ENCODE measurements at regions not wholly inside any gene's neighbourhood (a gene's known extent, or its start where the extent isn't known, plus 50 kb on each side); places are given as distances from the start of the nearest gene placed in this dataset.

DNA sequence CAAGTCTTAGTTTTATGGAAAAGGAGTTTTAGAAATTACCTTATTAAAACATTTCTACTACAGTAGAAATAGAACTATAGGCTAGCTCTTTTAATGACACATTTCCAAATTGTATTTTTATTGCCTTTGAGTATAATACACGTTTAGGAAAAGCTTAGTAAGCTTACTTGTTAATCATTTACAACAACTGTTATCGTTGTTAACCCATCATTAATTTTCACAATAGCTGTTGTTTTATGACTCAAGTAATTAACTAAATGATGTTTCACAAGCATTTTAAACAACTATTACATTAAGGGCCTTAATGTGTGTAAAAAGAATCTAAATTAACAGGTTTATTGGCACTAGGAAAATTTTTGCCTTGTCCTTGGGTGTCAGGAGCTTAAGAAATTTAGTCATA, 120.5 kb upstream of the THRB start:
- DNase-seq (ENCODE audit: low read depth, low spot score), result no peak
- ChIA-PET CTCF (no interaction called here), POLR2A (no interaction called here)

DNA sequence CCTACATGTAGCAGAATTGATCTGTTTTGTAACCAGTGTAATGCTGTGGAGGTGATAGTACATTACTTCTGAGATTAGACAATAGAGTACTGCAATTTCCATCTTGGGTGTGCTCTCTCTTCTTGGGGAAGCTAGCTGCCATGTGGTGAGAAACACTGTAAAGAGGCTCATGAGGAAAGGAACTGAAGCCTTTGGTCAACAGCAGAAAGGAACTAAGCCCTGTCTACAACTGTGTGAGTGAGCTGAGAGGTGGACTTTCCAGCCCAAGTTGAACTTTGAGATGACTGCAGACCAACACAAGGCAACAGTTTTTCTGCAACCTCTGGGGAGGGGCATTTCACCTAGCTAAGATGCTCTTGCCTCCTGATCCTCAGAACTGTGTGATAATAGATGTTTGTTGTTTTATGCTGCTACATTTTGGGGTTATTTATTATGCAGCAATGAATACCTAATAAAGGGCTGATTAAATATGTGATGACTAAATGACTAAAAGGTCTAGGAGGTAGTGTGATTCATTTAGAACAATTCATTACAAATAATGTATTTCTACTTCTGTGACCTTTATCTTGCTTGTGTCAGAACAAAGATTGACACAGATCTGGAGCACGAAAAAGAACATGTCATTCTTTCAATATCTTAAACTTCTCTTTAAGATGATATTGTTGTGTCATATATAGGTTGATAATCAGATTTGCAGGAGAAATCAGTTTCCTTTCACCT, 121.6 kb upstream of the THRB start:
- ChIA-PET POLR2A (no interaction called here), CTCF (no interaction called here)
- no peak overlapping the region for H3K4me3 ChIP-seq (ENCODE audit: low read depth, low read length)
- TF ChIP-seq, protein P1, sequence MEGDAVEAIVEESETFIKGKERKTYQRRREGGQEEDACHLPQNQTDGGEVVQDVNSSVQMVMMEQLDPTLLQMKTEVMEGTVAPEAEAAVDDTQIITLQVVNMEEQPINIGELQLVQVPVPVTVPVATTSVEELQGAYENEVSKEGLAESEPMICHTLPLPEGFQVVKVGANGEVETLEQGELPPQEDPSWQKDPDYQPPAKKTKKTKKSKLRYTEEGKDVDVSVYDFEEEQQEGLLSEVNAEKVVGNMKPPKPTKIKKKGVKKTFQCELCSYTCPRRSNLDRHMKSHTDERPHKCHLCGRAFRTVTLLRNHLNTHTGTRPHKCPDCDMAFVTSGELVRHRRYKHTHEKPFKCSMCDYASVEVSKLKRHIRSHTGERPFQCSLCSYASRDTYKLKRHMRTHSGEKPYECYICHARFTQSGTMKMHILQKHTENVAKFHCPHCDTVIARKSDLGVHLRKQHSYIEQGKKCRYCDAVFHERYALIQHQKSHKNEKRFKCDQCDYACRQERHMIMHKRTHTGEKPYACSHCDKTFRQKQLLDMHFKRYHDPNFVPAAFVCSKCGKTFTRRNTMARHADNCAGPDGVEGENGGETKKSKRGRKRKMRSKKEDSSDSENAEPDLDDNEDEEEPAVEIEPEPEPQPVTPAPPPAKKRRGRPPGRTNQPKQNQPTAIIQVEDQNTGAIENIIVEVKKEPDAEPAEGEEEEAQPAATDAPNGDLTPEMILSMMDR (IDR thresholded peaks at IDR 0.05; ENCODE audit: insufficient read depth, low read length, missing control alignments), result no peak
- no peak for DNase-seq (ENCODE audit: low read depth, low spot score)

More for the DNA sequence above, 120.5 kb upstream of the THRB start:
- no peak overlapping the region for H3K4me3 ChIP-seq (ENCODE audit: low read depth, low read length)
- TF ChIP-seq, protein P1 (IDR thresholded peaks at IDR 0.05; ENCODE audit: insufficient read depth, low read length, missing control alignments), result no peak

DNA sequence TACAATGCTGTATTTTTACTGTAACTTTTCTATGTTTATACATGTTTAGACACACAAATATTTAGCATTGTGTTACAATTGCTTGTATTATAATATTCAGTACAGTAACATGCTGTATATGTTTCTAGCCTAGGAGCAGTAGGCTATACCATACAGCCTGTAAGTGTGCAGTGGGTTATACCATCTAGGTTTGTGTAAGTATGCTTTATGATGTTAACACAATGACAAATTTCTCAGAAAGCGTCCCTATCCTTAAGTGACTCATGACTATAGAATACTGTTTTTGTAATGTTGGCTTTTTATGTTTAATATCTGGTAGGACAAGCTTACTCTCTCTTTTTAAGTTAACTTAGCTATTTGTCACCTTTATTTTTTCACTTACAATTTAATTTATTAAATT, 127.5 kb upstream of the THRB start:
- TF ChIP-seq, protein P1 (IDR thresholded peaks at IDR 0.05; ENCODE audit: insufficient read depth, low read length, missing control alignments), result no peak
- DNase-seq (ENCODE audit: low read depth, low spot score), result no peak
- ChIA-PET CTCF (no interaction called here), POLR2A (no interaction called here)
- H3K4me3 ChIP-seq (ENCODE audit: low read depth, low read length), result no peak overlapping the region

DNA sequence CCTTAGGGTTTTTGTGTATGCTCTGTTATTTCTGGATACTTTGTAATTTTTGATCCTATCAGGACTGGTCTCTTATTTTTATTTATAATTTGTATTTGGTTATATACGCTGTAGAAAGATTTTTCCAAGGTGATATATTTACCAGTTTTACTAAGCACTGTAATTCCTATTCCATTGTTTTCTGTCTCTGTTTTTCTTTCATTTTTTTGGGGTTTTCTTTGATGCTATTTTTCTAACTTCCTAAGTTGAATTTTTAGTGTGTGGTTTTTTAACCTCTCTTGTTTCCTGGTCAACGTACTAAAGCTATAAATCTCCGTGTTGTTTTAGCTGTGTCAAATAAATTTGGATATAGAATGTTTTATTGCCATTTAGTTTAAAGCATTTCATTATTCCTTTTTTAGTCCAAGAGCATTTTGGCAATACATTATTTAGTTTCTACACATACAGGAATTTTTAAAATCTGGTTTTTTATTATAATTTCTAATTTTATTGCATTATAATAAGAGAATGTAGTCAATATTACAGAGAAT, 128.1 kb upstream of the THRB start:
- no peak for DNase-seq (ENCODE audit: low read depth, low spot score)
- no peak overlapping the region for H3K4me3 ChIP-seq (ENCODE audit: low read depth, low read length)
- POLR2A ChIA-PET, result no interaction called here
- TF ChIP-seq, protein P1 (IDR thresholded peaks at IDR 0.05; ENCODE audit: insufficient read depth, low read length, missing control alignments), result no peak
- CTCF ChIA-PET, result no interaction called here

DNA sequence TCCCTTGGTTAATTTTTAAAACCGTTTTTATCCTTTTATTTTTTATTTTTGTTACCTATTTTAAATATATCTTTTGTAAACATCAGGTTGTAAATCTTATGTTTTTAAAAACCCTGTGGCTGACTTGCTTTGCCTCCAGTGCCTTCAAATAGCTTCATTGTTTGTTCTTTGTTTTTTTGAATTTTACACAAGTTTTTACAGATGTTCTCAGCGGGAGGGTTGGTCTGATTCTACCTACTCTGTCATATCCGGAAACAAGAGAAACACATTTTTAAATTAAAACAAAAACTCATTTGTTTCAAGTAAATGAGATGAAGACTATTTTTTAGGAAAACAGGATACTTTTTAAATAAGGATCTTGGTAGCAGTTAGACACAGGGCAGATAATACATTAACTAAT, 129.0 kb upstream of the THRB start:
- ChIA-PET POLR2A (no interaction called here), CTCF (no interaction called here)
- TF ChIP-seq, protein P1 (IDR thresholded peaks at IDR 0.05; ENCODE audit: insufficient read depth, low read length, missing control alignments), result no peak
- no peak overlapping the region for H3K4me3 ChIP-seq (ENCODE audit: low read depth, low read length)
- no peak for DNase-seq (ENCODE audit: low read depth, low spot score)

DNA sequence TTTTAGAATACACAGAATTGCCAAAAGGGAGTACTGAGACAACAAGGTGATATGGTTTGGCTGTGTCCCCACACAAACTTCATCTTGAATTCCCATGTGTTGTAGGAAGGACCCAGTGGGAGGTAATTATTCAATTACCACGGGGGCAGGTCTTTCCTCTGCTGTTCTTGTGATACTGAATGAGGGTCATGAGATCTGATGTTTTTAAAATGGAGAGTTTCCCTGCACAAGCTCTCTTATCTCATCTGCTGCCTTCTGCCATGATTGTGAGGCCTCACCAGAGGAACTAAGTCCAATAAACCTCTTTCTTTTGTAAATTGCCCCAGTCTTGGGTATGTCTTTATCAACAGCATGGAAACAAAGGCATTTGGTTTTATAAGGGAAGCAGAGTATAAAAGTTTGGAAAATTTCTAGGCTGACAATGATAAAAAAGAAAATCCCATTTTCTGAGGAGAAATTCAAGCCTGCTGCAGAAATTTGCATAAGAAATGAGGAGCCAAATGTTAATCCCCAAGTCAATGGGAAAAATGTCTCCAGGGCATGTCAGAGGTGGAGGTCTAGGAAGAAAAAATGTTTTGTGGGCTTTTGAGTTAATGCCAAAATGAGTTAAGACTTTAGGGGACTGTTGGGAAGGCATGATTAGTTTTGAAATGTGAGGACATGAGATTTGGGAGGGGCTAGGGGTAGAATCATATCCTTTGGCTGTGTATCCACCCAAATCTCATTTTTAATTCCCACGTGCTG, 130.5 kb upstream of the THRB start:
- no peak for DNase-seq (ENCODE audit: low read depth, low spot score)
- TF ChIP-seq, protein P1 (IDR thresholded peaks at IDR 0.05; ENCODE audit: insufficient read depth, low read length, missing control alignments), result no peak
- H3K4me3 ChIP-seq (ENCODE audit: low read depth, low read length), result no peak overlapping the region
- POLR2A ChIA-PET, result no interaction called here
- CTCF ChIA-PET, result no interaction called here

All from AG04449 (cell line).